HFF-Myc (cell line): ENCODE measurements at regions not wholly inside any gene's neighbourhood (a gene's known extent, or its start where the extent isn't known, plus 50 kb on each side); places are given as distances from the start of the nearest gene placed in this dataset.

Experiments used
- DNase-seq: peaks from one replicate; pipeline ENCODE4 v3.0.0-alpha.2; 2011; ENCODE audit warnings: low read depth; ENCODE audit errors: extremely low read depth
- H3K4me3 ChIP-seq: replicated peaks from 2 replicates; pipeline ENCODE4 v1.5.1; 2011; ENCODE audit warnings: low read depth, mild to moderate bottlenecking, control low read depth, low read length
- CTCF ChIP-seq: IDR thresholded peaks from 2 replicates; pipeline ENCODE4 v1.5.1; 2012; ENCODE audit warnings: mild to moderate bottlenecking, low read depth, low read length, control low read depth; ENCODE audit errors: missing control alignments

- TF ChIP-seq CTCF, result no peak
- H3K4me3 ChIP-seq, result no peak overlapping the region
- no peak for DNase-seq
These were observed 113.0 kb upstream of the DPP6 start for GRCh38 chr7:153939177-153939576.

- no peak overlapping the region for H3K4me3 ChIP-seq
- TF ChIP-seq CTCF, result no peak
- no peak for DNase-seq
These were observed 112.5 kb upstream of the DPP6 start for GRCh38 chr7:153939654-153940053.

- no peak for TF ChIP-seq CTCF
- no peak for DNase-seq
- H3K4me3 ChIP-seq, result no peak overlapping the region
These were observed 111.1 kb upstream of the DPP6 start for GRCh38 chr7:153941061-153941460.

GRCh38 chr7:153942036-153942435, 110.2 kb upstream of the DPP6 start:
- DNase-seq, result no peak
- no peak overlapping the region for H3K4me3 ChIP-seq
- TF ChIP-seq CTCF, result no peak

GRCh38 chr7:153943457-153943856, 108.7 kb upstream of the DPP6 start:
- H3K4me3 ChIP-seq, result no peak overlapping the region
- no peak for DNase-seq
- no peak for TF ChIP-seq CTCF

- no peak for TF ChIP-seq CTCF
- DNase-seq, result no peak
- H3K4me3 ChIP-seq, result no peak overlapping the region
These were observed 108.3 kb upstream of the DPP6 start for GRCh38 chr7:153943861-153944260.

- H3K4me3 ChIP-seq, result no peak overlapping the region
- no peak for TF ChIP-seq CTCF
- DNase-seq, result no peak
These were observed 104.1 kb upstream of the DPP6 start for GRCh38 chr7:153948060-153948459.
